SIG-M5 treated with dmso at 0.1 percent for 504 hours (cell line): ENCODE measurements at regions not wholly inside any gene's neighbourhood (a gene's known extent, or its start where the extent isn't known, plus 50 kb on each side); places are given as distances from the start of the nearest gene placed in this dataset.
"Not testable (repeated sequence)": the region's sequence is repeated elsewhere in the genome, so short reads cannot be mapped to it uniquely, and the experiment has no call there.

Source experiments
- DNase-seq: peaks from one replicate; lab custom pipeline; 2025; ENCODE audit not compliant: unreplicated experiment; lab: John Stamatoyannopoulos, UW

DNA sequence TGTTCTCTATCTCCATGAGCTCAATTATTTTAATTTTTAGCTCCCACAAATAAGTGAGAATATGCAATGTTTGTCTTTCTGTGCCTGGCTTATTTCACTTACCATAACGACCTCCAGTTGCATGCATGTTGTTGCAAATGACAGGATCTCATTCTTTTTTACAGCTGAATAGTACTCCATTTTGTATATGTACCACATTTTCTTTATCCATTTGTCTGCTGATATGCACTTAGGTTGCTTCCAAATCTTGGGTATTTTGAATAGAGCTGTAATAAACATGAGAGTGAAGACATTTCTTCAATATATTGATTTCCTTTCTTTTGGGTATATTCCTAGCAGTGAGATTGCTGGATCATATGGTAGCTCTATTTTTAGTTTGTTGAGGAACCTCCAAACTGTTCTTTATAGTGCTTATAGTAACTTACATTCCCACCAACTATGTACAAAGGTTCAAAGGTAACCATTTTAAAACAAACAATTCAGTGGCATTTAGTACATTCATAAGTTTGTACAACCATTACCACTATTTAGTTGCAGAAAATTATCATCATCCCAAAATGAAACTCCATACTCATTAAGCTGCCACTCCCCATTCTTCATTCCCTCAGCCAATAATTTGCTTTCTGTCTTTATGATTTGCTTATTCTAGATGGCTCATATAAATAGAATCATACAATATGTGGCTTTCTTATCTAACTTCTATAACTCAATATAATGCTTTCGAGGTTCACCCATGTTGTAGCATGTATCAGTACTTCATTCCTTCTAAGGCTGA lies 255.9 kb upstream of the NFIA start:
- no peak for DNase-seq

- DNase-seq: no peak
These were observed 256.8 kb upstream of the NFIA start for GRCh38 chr1:60825593-60825992.

GRCh38 chr1:60823151-60823550 lies 259.2 kb upstream of the NFIA start:
- DNase-seq: no peak

DNA sequence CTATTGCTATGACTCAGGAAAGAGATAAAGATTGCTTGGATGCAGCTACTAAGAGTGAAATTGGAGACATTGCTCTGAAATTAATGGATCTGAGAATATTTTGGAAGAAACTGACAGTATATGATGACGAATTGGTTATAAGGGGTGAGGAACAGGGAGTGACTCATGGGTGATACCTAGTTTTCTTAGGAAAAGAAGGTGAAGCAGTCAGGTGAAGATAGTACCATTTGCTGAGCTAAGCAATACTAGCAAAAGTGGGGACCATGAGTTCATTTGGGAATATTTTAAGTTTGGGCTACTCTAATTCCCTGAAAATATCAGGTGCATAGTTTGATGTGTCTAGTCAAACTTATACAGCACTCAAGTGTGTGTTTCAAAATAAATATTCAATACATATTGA lies 260.1 kb upstream of the NFIA start:
- DNase-seq: no peak

- DNase-seq: no peak
These were observed 261.2 kb upstream of the NFIA start for GRCh38 chr1:60821156-60821555.

GRCh38 chr1:60818969-60819701 lies 263.2 kb upstream of the NFIA start:
- DNase-seq: no peak

- no peak for DNase-seq
These were observed 269.3 kb upstream of the NFIA start for GRCh38 chr1:60813071-60813470.

GRCh38 chr1:60809204-60809980 lies 273.0 kb upstream of the NFIA start:
- no peak for DNase-seq

GRCh38 chr1:60808676-60809075 lies 273.7 kb upstream of the NFIA start:
- no peak for DNase-seq

GRCh38 chr1:60802884-60803283 lies 279.5 kb upstream of the NFIA start:
- DNase-seq: no peak

DNA sequence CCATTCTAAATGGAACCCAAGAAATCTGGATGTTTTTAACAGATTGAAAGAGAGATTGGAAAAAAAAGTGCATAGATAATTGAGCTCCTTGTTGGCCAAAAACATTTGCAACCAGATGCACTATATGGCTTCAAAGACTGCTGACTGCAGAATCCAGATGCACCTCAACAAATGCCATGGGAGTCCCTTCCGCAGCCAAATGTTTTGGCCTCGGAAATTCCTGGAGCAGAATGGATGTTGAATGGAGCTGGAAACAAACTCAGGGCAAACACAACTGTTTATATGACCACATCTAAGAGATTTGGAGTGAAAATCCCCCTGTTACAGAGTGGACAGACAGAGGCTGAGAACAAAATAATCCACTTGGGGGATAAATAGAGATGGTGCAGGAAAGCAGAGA lies 285.0 kb upstream of the NFIA start:
- DNase-seq: no peak

GRCh38 chr1:60791226-60791625 lies 291.1 kb upstream of the NFIA start:
- no peak for DNase-seq

- not testable (repeated sequence) for DNase-seq
These were observed 309.3 kb upstream of the NFIA start for GRCh38 chr1:60773099-60773498.

- no peak for DNase-seq
These were observed 313.3 kb upstream of the NFIA start for GRCh38 chr1:60769082-60769481.

- peak; percentile 27 for DNase-seq
These were observed 317.2 kb upstream of the NFIA start for GRCh38 chr1:60765204-60765603.

DNA sequence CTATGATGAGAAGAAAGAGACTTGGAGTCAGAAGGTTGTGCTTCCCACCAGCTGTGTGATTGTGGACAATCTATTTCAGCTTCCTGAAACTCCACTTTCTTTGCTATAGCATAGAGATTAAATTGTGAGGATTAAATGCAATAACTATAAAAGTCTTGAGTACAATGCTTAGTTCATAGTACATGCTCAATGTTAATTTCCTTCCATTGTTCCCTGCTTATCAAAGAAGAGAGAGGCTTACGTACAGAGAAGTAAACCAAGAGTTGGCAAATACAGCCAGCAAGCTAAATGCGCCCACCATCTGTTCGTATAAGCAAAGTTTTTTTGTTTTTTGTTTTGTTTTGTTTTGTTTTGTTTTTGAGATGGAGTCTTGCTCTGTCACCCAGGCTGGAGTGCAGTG lies 317.9 kb upstream of the NFIA start:
- no peak for DNase-seq

- no peak for DNase-seq
These were observed 318.6 kb upstream of the NFIA start for GRCh38 chr1:60763741-60764140.

DNA sequence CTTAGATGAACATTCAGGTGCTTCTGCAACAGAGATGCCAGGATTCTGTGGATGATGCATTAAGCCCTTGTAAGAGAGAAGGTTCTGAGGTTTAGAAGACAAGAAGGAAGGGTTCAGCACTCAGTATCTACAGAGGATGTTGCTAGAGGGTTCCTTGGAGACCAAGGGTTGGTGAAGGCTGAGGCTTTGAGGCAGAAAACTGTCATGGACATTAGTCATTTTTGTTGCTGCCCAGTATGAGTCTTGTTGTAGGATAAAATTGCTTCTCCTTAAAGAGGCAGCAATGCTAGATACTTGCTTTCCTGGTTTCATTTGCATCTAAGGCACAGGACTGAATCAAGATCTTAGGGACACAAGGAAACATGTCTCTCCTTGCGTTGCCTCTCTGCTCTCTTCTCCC lies 319.4 kb upstream of the NFIA start:
- DNase-seq: no peak

DNA sequence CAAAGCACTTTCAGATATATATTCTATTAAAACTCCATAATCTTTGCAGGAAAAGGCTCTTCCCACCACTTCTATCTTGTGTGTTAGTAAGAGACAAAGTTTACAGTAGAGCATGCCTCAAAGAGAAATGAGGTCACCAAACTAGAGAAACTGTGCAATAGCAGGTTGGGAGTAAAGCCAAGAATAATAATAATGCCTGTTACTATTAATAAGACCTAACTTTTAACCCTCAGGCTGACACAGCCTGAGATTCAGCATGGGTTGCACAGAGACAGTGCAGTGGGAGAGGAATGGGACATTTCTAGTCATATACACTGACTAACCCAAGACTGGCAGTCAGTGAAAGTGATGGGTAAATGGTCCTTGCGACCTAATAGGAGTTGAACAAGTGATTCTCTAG lies 320.2 kb upstream of the NFIA start:
- DNase-seq: no peak

DNA sequence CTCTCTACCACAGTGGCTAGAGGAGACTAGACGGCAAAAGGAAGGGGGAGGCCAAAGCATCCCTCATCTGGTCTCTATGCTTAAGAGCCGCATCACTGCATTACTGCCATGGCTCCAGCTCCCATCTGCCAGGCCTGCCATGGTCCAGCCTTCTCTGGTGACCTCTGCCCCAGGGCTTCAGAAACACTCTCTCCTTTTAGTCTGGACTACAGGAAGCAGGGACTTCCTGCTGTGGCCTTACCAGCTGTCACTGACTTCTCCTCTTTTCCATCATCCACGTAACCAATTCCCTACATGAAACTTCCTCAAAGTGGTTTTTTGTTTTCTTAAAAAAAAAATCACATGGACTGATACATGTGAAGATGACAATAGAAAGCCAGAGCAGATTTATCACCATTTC lies 323.1 kb upstream of the NFIA start:
- DNase-seq: no peak

GRCh38 chr1:60757485-60757884 lies 324.9 kb upstream of the NFIA start:
- DNase-seq: no peak
